Thyroid gland (tissue), 4 donors: ENCODE measurements at regions not wholly inside any gene's neighbourhood (a gene's known extent, or its start where the extent isn't known, plus 50 kb on each side); places are given as distances from the start of the nearest gene placed in this dataset.

ENCODE experiments used
- CTCF ChIP-seq, 6 experiments: fragments of 200-600 bp in 3 of 6; fragments of 450-650 bp in 3 of 6; sonication (generic) in 3 of 6; IDR thresholded peaks; one replicate each; pipeline ENCODE4 v1.5.1; 2016 to 2019; ENCODE audit warnings: antibody characterized with exemption in 6 of 6, mild to moderate bottlenecking in 2 of 6, inconsistent platforms in 1 of 6, moderate library complexity in 1 of 6
- POLR2A ChIP-seq, 2 donors: fragments of 450-650 bp; IDR thresholded peaks; one replicate each; pipeline ENCODE4 v1.6.1; 2017; ENCODE audit warnings: antibody characterized with exemption in 2 of 2, mild to moderate bottlenecking in 2 of 2, moderate library complexity in 1 of 2

DNA sequence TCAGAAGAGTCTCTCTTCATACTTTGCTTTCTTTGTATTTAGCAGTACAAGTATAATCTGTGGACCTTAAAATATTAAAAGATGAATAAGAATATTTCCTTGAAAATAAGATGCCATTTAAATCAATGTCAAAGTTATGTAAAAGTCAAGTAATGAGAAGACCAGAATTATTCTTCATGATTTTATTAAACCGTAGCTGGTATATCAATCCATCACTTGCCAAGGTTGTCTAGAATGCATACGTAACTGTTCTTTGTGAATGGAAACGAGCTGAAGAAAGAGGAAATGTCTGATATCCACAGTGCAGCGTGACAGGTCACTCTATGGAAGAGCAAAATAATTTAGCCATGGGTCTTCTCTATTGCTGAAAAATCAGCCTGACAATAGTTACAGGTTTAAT is 488.7 kb upstream of the CCNG1 start:
- no peak for TF ChIP-seq POLR2A (IDR thresholded peaks at IDR 0.05)
- no peak for TF ChIP-seq CTCF (IDR thresholded peaks at IDR 0.05)
